HL-60 (cell line): ENCODE measurements at regions not wholly inside any gene's neighbourhood (a gene's known extent, or its start where the extent isn't known, plus 50 kb on each side); places are given as distances from the start of the nearest gene placed in this dataset.

Experiments
- DNase-seq, 2 experiments: peaks; one replicate each; pipeline ENCODE4 v3.0.0-alpha.2; 2010 to 2020; ENCODE audit warnings: low read depth in 1 of 2, low spot score in 1 of 2
- H3K27ac ChIP-seq: fragments of 250-450 bp; sonication (Bioruptor Pico); replicated peaks from 2 replicates; pipeline ENCODE4 v1.5.1; 2020; ENCODE audit warnings: mild to moderate bottlenecking, moderate library complexity
- H3K27me3 ChIP-seq: fragments of 250-450 bp; sonication (Bioruptor Pico); 2 replicates; pipeline ENCODE4 v1.5.1; 2021; ENCODE audit warnings: mild to moderate bottlenecking, moderate library complexity; ENCODE audit not compliant: insufficient read depth, poor library complexity, severe bottlenecking
- H3K4me3 ChIP-seq: replicated peaks from 2 replicates; pipeline ENCODE4 v1.5.1; 2011; ENCODE audit warnings: mild to moderate bottlenecking, control low read depth, low read length; ENCODE audit not compliant: insufficient read depth
- CTCF ChIP-seq: IDR thresholded peaks from one replicate; pipeline ENCODE4 v1.5.1; 2011; ENCODE audit warnings: low read length, control low read depth, inconsistent platforms; ENCODE audit not compliant: insufficient read depth
- GABPA ChIP-seq: IDR thresholded peaks from 2 replicates; pipeline ENCODE4 v1.6.1; 2012; ENCODE audit warnings: low read depth
- POLR2AphosphoS5 ChIP-seq: IDR thresholded peaks from 2 replicates; pipeline ENCODE4 v1.6.1; 2012; ENCODE audit warnings: low read depth
- REST ChIP-seq: IDR thresholded peaks from 2 replicates; pipeline ENCODE4 v1.6.1; 2012; ENCODE audit warnings: low read depth; ENCODE audit not compliant: insufficient replicate concordance
- SPI1 ChIP-seq: IDR thresholded peaks from 2 replicates; pipeline ENCODE4 v1.6.1; 2012; ENCODE audit warnings: low read depth, mild to moderate bottlenecking, borderline replicate concordance

GRCh38 chr5:15233566-15233965, 266.4 kb upstream of the FBXL7 start:
- no peak for DNase-seq
- H3K27me3 ChIP-seq = no peaks in the 10 kb centered on the region
- H3K27ac ChIP-seq = no peak overlapping the region
- no peak overlapping the region for H3K4me3 ChIP-seq
- TF ChIP-seq POLR2AphosphoS5 = no peak
- TF ChIP-seq CTCF = no peak
- TF ChIP-seq REST = no peak
- no peak for TF ChIP-seq SPI1
- TF ChIP-seq GABPA = no peak

GRCh38 chr5:15222156-15222555, 277.8 kb upstream of the FBXL7 start:
- no peak overlapping the region for H3K4me3 ChIP-seq
- no peak overlapping the region for H3K27ac ChIP-seq
- TF ChIP-seq REST (no peak), SPI1 (no peak)
- H3K27me3 ChIP-seq = no peaks in the 10 kb centered on the region
- DNase-seq = no peak

- no peak for TF ChIP-seq CTCF
- no peak for TF ChIP-seq GABPA
- no peak for TF ChIP-seq SPI1
- TF ChIP-seq REST = no peak
- no peak for TF ChIP-seq POLR2AphosphoS5
- no peak overlapping the region for H3K27ac ChIP-seq
- H3K4me3 ChIP-seq = no peak overlapping the region
- H3K27me3 ChIP-seq = no peaks in the 10 kb centered on the region
- no peak for DNase-seq
Observed at GRCh38 chr5:15220642-15221173, 279.3 kb upstream of the FBXL7 start.
